GM19372 (cell line): ENCODE measurements at regions not wholly inside any gene's neighbourhood (a gene's known extent, or its start where the extent isn't known, plus 50 kb on each side); places are given as distances from the start of the nearest gene placed in this dataset.

Experiments
- ATAC-seq: cut with Tn5 transposase; IDR thresholded peaks from one replicate; pipeline ENCODE4 v1.9.1; 2021; ENCODE audit warnings: mild to moderate bottlenecking, low read depth, moderate library complexity; ENCODE audit not compliant: unreplicated experiment

GRCh38 chr4:60808726-60809485 is 391.2 kb upstream of the ADGRL3 start:
- no peak for ATAC-seq

DNA sequence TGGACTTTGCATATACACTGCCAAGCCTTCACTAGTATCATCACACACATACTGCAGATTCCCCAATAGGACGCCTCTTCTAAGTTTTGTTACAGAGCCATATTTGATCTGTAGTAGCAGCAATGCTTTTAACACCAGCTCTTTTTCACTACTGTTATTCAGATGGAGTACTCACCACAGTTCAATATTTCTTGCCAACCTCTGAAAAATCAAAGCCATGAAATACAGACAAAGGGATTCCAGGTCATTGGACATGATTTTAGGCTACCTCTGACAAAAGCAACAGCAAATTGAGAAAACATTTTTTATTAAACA is 390.7 kb upstream of the ADGRL3 start:
- no peak for ATAC-seq

DNA sequence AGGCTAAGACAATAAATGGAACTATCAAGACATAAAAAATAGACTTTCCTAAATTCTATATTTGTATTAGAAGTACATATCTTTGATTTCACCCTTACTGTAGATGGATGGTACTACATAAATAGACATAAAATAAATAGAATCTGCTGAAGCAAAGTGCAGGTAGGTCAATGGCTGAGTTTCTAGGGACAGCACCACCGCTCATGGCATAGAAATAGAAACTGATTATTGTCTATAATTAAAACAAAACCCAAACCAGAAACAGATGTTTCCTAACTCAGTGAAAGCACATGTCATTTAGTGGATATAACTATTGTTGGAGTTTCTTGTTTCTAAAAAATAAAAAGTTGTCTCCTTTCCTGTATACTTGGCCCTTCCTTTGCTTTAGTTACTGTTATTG is 387.3 kb upstream of the ADGRL3 start:
- no peak for ATAC-seq

DNA sequence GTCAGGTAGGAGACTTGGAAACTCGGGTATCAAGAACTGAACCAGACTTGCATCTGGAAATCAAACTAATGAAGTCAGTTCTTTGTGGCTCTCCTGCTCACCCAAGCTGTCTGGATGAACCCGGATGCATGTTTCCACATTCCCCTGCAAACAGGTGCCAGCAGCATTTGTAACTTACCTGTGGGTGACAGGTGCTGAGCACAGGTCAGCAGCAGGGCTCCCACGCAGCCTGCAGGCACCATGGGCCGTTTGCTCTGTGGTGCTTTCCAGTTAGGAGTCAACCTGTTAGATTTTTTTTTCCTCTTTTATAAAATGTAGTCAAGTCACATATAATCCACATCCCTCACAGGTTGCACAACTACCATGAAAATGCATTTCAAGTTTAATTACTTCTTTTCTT is 385.6 kb upstream of the ADGRL3 start:
- no peak for ATAC-seq

DNA sequence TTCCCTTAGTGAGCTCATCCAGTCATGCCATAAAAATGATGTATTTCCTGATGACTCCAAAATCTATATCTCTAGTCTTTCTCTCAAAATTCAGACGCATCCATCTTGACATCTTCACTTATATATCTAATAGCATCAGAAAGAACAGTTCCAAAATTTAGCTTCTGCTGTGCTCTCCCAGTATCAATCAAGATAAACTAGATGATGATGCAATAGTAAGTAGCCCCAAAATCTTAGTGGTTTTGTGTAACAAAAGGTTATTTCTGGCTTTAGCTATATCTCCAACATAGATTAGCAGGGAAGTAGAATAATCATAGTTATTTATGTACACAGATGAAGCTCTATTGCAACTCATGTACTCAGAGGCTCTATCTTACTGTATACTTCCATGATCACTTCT is 382.5 kb upstream of the ADGRL3 start:
- no peak for ATAC-seq

- ATAC-seq: no peak
Observed at GRCh38 chr4:60822986-60823385, 377.1 kb upstream of the ADGRL3 start.

DNA sequence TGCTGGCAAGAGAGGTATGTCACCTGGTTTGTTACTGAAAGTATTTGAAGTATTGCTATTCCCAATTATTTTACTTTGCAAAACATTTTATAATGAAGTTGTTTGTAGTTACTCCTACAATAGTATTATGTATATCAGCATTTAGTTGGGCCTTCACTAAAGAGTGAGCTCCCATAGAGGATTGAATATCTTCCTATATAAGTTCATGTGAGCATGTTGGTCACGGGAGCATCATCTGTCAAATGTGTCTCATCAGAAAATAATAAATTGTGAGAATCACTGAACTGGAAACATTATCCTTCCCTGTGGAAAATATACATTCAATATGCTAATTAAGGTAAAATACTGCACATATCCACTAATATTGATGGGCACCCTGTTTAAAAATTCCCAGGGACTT is 360.1 kb upstream of the ADGRL3 start:
- ATAC-seq: no peak

GRCh38 chr4:60846678-60847077 is 353.4 kb upstream of the ADGRL3 start:
- ATAC-seq: no peak

GRCh38 chr4:60847614-60848013 is 352.5 kb upstream of the ADGRL3 start:
- ATAC-seq: no peak

DNA sequence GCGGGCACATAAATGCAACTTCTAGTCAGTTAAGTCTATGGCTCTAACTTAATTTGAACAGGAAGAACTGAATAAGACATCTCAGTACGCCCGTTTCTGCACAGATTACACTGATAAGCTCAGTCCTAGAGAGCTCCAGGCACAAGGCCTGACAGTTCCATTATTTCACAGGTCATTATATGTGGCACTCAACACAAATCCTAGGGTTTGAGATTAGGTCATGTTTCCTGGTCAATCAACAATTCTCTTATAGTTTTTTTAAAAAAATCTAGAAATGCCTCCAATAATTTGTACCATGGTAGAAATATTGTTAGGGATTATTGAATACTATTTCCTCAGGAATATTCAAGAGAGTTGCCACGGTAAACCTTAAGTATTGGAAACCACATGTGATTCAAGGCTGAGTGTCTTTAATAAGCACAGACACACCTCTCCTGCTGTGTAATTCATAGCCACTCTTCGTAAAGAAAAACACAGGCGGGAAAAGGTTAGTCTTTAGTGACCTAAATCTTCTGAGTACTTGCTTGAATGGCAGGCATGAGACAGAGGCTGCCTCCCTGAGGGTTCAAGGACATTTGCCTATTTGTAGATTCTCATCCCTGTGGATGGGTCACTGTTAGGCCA is 342.9 kb upstream of the ADGRL3 start:
- ATAC-seq: no peak

- no peak for ATAC-seq
Observed at GRCh38 chr4:60863442-60863841, 336.7 kb upstream of the ADGRL3 start.

GRCh38 chr4:60865273-60865672 is 334.9 kb upstream of the ADGRL3 start:
- no peak for ATAC-seq

GRCh38 chr4:60868232-60868960 is 331.7 kb upstream of the ADGRL3 start:
- ATAC-seq: no peak

DNA sequence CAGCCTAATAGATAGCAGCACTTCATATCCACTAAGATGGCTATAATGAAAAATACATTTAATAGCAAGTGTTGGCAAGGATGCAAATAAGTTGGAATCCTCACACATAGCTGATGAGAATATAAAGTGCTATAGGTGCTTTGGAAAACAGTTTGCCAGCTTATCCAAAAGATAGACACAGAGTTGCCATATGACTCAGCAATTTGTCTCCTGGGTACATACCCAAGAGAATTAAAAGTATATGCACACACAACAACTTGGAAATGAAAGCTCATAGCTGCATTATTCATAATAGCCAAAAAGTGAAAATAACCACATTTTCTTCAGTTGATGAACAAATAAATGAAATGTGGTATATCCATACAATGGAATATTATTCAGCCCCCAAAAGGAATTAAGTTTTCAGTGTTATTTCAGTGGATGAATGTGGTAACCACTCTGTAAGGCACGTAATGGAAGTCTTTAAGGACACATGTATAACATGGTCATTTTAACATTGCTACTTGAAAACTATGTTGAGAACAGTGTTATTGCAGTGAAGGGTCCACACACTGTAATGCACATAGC is 320.9 kb upstream of the ADGRL3 start:
- ATAC-seq: no peak

- no peak for ATAC-seq
Observed at GRCh38 chr4:60884587-60884986, 315.5 kb upstream of the ADGRL3 start.

DNA sequence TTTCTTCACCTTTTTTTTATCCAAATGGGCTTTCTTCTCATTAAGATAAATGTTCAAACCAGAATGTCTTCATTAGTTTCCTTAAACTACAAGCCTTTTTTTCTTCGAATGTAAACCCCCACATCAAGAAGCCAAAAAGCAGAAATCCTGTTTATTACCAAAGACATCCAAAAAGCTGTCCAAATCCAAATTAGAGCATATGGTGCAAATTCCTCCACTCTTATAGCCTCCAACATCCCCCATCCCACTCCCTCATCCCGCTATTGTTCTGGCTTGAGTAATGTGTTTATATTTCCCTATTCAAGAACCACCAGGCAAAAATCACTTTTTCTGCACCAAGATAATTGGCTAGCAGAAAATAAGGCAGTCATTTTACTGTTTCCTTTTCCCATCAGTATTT is 315.1 kb upstream of the ADGRL3 start:
- ATAC-seq: no peak

- no peak for ATAC-seq
Observed at GRCh38 chr4:60890743-60891142, 309.4 kb upstream of the ADGRL3 start.

DNA sequence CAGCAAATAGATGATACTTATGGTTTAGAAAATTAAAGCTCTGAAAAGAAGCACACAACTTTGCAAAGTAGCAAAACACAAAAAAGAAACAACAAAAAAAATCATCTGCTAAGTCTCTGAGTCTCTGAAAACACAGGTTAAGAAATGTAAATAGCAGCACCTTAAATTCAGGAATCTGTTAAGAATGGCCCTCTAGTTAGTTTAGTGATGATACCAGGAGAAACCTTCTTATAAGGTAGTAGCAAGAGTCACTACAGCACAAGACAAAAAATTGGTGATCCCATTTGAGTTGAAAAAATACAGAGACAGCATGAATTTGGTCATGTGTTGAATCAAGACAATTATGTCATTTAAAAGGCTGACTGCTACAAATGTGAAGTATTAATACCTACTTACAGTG is 308.2 kb upstream of the ADGRL3 start:
- no peak for ATAC-seq

GRCh38 chr4:60897415-60897814 is 302.7 kb upstream of the ADGRL3 start:
- ATAC-seq: no peak

- ATAC-seq: no peak
Observed at GRCh38 chr4:60905162-60905561, 295.0 kb upstream of the ADGRL3 start.

- ATAC-seq: no peak
Observed at GRCh38 chr4:60911127-60911526, 289.0 kb upstream of the ADGRL3 start.

DNA sequence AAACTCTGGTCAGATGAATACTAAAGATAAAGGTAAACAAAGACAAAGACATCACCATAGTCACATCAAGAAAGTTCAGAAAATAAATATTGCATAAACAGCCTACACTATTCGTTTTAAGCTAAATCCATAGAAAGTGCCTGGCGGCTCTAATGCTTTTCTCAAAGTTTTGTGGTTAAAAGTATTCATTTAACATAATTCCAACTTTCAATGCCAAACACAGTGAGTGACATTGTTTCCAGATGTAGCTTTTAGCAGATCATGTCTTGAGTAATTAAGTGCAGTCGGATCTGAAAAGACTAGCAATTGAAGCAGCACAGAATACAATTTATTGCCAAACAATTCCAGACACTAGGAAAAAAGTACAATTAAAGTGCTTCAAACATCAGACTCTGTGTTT is 287.1 kb upstream of the ADGRL3 start:
- ATAC-seq: no peak
